ENCODE measurements at regions not wholly inside any gene's neighbourhood (a gene's known extent, or its start where the extent isn't known, plus 50 kb on each side); places are given as distances from the start of the nearest gene placed in this dataset.

GRCh38 chr6:153215242-153215641 lies 84.2 kb upstream of the RGS17 start:
- H3K27ac ChIP-seq = no peak overlapping the region
- TF ChIP-seq CTCF (IDR thresholded peaks at IDR 0.05) = no peak
- TF ChIP-seq ZFX (IDR thresholded peaks at IDR 0.05; ENCODE audit: borderline replicate concordance) = no peak

- no peak overlapping the region for H3K27ac ChIP-seq
- no peak for TF ChIP-seq ZFX (IDR thresholded peaks at IDR 0.05; ENCODE audit: borderline replicate concordance)
Measured at GRCh38 chr6:153214436-153214835, 83.4 kb upstream of the RGS17 start.

GRCh38 chr6:153210083-153210482 lies 79.0 kb upstream of the RGS17 start:
- no peak overlapping the region for H3K27ac ChIP-seq
- no peak for TF ChIP-seq ZFX (IDR thresholded peaks at IDR 0.05; ENCODE audit: borderline replicate concordance)
- TF ChIP-seq CTCF (IDR thresholded peaks at IDR 0.05) = no peak

- no peak for TF ChIP-seq ZFX (IDR thresholded peaks at IDR 0.05; ENCODE audit: borderline replicate concordance)
- TF ChIP-seq CTCF (IDR thresholded peaks at IDR 0.05) = no peak
- H3K27ac ChIP-seq = no peak overlapping the region
Measured at GRCh38 chr6:153208706-153209105, 77.6 kb upstream of the RGS17 start.

GRCh38 chr6:153207617-153208016 lies 76.5 kb upstream of the RGS17 start:
- H3K27ac ChIP-seq = no peak overlapping the region
- TF ChIP-seq CTCF (IDR thresholded peaks at IDR 0.05) = no peak
- no peak for TF ChIP-seq ZFX (IDR thresholded peaks at IDR 0.05; ENCODE audit: borderline replicate concordance)

- TF ChIP-seq CTCF (IDR thresholded peaks at IDR 0.05) (no peak), ZFX (IDR thresholded peaks at IDR 0.05; ENCODE audit: borderline replicate concordance) (no peak)
- no peak overlapping the region for H3K27ac ChIP-seq
Measured at GRCh38 chr6:153207006-153207405, 75.9 kb upstream of the RGS17 start.

GRCh38 chr6:153192943-153193885 lies 62.1 kb upstream of the RGS17 start:
- TF ChIP-seq CTCF (IDR thresholded peaks at IDR 0.05) (no peak), ZFX (IDR thresholded peaks at IDR 0.05; ENCODE audit: borderline replicate concordance) (no peak)

More at GRCh38 chr6:153192943-153193885, 62.1 kb upstream of the RGS17 start:
- no peak overlapping the region for H3K27ac ChIP-seq
